DMS53 (cell line): ENCODE measurements at regions not wholly inside any gene's neighbourhood (a gene's known extent, or its start where the extent isn't known, plus 50 kb on each side); places are given as distances from the start of the nearest gene placed in this dataset.
"Not testable (repeated sequence)": the region's sequence is repeated elsewhere in the genome, so short reads cannot be mapped to it uniquely, and the experiment has no call there.

Experiments used
- DNase-seq: peaks from one replicate; lab custom pipeline; 2025; lab: John Stamatoyannopoulos, UW

GRCh38 chr5:17326600-17327037 lies 109.2 kb downstream of the BASP1 start:
- DNase-seq: no peak

GRCh38 chr5:17327048-17327625 lies 109.7 kb downstream of the BASP1 start:
- no peak for DNase-seq

DNA sequence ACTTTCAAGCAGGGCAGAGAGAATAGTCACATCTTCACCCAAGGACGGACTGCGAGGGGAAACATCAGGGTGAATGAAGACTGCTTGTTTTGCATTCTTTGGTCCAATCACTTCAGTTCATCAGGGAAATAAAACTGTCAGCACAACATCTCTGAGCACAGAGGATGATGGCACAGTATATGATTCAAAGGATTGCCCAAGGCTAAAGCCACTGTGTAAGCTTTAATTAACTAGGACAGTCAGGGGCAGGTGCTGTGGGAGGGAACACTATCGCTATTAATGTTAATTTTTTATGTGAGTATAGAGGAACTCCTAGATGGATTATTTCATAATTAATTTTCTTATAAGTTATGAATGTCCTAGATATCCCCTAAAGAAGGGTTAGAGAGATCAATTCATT lies 112.1 kb downstream of the BASP1 start:
- DNase-seq: no peak

DNA sequence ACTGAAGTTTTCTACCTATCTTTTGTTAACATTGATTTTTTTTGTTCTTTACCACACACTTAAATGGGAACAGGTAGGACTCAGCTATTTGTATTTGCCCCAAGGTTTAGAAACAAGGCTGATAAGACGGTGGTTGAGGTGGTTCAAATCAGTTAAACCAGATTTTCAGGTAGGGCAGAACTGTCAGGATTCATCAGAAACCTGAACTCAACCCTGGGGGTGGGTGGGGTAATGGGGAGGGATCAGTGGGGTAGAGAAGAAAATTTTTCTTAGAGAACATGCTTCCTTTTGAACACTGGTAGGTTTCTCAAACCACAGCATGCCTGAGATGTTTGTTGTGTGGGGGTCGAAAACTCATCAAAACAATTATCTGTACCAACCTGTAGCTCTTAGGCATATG lies 113.0 kb downstream of the BASP1 start:
- DNase-seq: no peak

- DNase-seq: no peak
Observed at GRCh38 chr5:17331651-17332050, 114.2 kb downstream of the BASP1 start.

DNA sequence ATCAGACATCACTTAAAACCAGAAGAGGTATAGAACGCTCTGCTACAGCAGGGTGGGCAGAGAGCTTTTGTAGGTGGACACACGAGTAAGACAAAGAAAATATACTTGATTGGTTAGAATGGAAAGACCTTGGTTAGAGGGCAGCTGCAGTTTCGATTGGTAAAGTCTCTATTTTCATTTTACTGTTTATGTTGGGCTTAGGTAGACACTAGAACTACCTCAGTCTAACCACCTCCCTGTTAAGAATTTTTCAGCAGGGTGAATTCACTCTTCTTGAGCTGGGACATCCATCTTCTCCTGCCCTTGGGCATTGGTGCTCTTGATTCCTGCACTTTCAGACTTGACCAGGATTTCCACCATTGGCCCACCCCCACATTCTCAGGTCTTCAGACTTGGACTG lies 116.3 kb downstream of the BASP1 start:
- DNase-seq: no peak

GRCh38 chr5:17336054-17336453 lies 118.6 kb downstream of the BASP1 start:
- DNase-seq: no peak

- not testable (repeated sequence) for DNase-seq
Observed at GRCh38 chr5:17336723-17337122, 119.3 kb downstream of the BASP1 start.

DNA sequence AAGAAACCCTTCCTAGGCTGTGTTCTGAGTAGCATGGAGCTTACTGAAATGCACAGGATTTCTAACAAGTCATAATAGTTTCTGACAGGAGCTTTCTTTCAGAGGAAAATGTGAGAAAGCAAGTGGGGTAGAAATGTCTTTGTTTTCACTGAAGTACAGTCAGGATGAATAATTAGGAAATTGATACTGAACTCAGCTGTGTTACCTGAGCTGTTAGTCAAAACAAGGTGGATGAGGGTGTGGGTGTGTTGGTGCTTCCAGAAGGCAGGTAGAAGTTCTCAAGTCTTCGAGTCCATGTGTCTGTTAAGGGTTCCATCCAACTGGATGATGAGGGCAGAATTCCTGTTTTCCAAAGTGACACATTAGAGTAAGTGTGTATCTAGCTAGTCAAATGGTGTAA lies 122.4 kb downstream of the BASP1 start:
- DNase-seq: no peak

DNA sequence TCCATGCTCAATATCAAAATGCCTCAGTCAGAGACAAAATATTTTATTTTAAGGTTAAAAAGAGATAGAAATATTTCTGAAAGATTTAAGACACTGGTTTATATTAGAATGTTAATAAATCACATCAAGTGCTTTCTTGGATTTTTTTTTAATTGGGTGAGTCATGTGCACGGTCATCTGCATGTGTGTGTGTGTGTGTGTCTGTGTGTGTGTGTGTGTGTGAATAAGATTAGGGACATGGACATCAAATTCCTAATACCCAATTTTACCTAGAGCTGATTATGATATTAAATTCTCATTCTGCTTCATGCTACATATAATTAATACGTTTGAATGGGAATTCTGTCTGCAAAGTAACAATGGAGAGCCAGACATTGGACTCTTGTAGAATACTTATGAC lies 122.9 kb downstream of the BASP1 start:
- no peak for DNase-seq

DNA sequence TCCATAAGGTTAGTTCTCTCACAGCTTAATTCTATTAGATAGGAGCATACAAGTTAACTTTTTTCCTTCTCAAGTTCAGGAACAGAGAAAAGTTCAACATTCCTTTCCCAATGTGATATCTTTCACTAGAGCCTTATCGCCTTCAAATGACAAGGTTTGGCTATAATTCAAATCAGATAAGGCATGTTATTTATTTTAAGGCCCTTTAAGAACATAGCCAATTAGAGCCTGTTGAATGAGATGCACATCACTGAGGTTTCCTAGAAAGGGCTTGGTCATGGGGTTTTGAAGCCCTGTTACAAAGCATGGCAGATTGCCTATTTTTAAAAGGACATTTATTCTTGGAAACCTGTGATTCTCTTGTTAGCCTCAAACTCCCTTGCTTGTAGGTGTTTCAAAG lies 123.4 kb downstream of the BASP1 start:
- no peak for DNase-seq

DNA sequence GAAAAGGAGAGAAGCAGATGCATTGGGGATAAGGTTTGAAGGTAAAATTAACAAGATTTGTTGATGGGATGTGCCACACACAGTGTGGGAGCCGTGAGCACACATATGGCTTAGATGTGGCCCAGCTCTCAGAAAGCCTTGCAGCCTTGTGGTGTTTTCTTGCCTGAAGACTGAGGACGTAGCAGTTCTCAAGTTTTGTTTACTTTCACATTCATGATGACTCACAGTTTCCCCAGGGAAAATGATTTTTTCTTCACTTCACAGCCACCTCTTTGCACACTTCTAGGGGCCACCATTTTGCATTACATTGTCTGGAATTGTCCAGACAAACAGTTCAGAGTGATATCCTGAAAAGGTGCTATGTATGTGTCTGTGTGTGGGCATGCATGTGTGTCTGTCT lies 126.2 kb downstream of the BASP1 start:
- peak; percentile 39 for DNase-seq

GRCh38 chr5:17346811-17347210 lies 129.4 kb downstream of the BASP1 start:
- DNase-seq: no peak

DNA sequence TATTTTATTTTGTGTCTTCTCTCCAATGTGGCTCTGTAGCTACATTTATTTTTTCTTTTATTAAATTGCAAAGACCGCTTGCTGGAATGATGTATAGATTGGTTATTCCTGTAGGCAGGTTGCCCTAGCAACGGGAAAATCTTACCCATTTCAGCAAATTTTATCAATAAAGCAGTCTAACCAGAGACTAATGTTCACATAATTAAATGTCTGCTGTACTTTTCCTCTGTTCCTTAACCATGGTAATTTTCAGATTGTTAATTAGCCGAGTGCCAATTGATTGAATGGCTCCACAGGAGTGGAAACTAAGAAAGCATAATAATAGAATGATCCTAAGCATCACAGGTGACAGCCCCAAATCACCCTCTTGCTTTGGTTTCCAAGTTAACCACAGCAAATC lies 134.8 kb downstream of the BASP1 start:
- no peak for DNase-seq

DNA sequence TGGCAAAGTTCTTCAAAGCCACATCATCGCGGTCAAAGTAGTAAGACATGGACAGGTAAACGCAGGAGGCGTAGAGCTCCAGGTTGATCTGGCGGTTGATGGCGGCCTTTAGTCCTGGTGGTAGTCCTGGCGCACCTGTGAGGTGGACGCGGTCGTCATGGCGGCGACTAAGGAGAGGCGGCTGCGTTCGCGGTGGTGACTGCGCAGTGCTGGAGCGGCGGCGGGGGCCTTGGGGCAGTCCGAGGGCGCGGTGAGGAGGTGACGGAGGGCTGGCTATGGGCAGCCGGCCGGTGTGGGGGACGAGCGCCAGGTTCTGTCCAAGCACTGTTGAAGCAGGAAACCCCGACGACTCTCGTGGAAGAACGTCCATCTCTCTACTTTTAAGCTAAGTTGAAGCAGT lies 136.8 kb downstream of the BASP1 start:
- no peak for DNase-seq

- DNase-seq: no peak
Observed at GRCh38 chr5:17355586-17356346, 138.3 kb downstream of the BASP1 start.

GRCh38 chr5:17356551-17356950 lies 139.1 kb downstream of the BASP1 start:
- no peak for DNase-seq

- no peak for DNase-seq
Observed at GRCh38 chr5:17357504-17357903, 140.1 kb downstream of the BASP1 start.

- DNase-seq: no peak
Observed at GRCh38 chr5:17358031-17358430, 140.0 kb upstream of the TAF11L2 start.

GRCh38 chr5:17359451-17360011 lies 138.5 kb upstream of the TAF11L2 start:
- no peak for DNase-seq

GRCh38 chr5:17360879-17361278 lies 137.2 kb upstream of the TAF11L2 start:
- no peak for DNase-seq

DNA sequence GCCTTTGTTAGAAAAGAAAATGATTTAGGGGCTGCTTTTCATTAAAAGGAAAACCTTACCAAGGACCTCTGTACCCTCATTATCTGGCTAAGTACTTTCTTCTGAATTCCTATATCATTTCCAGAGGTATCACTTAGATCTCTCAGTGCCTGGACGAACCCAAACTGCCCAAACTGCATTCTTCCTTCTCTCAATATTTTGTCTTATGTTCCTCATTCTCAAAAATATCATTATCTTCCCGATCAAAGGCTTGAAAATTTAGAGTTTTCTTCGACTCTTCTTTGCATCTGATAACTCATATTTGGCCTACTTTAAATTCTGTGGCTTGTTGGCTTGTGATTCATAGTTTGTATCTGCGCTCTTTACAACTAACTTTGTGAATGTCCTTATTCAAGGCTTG lies 136.7 kb upstream of the TAF11L2 start:
- no peak for DNase-seq

GRCh38 chr5:17364987-17365810 lies 132.8 kb upstream of the TAF11L2 start:
- DNase-seq: no peak
